GM21447 (cell line): ENCODE measurements at regions not wholly inside any gene's neighbourhood (a gene's known extent, or its start where the extent isn't known, plus 50 kb on each side); places are given as distances from the start of the nearest gene placed in this dataset.

Experiments used
- ATAC-seq: cut with Tn5 transposase; IDR thresholded peaks from one replicate; pipeline ENCODE4 v1.9.1; 2021; ENCODE audit not compliant: unreplicated experiment

- ATAC-seq: no peak
Observed at GRCh38 chr10:44674536-44675386, 236.4 kb upstream of the TMEM72 start.

GRCh38 chr10:44675387-44675874 is 235.7 kb upstream of the TMEM72 start:
- no peak for ATAC-seq

GRCh38 chr10:44680764-44681163 is 230.4 kb upstream of the TMEM72 start:
- ATAC-seq: no peak

- ATAC-seq: no peak
Observed at GRCh38 chr10:44682507-44682906, 228.6 kb upstream of the TMEM72 start.

GRCh38 chr10:44684661-44685060 is 226.5 kb upstream of the TMEM72 start:
- no peak for ATAC-seq

GRCh38 chr10:44685220-44685619 is 225.9 kb upstream of the TMEM72 start:
- ATAC-seq: no peak

- no peak for ATAC-seq
Observed at GRCh38 chr10:44685747-44686146, 225.4 kb upstream of the TMEM72 start.

- ATAC-seq: no peak
Observed at GRCh38 chr10:44689368-44689767, 221.8 kb upstream of the TMEM72 start.

- ATAC-seq: no peak
Observed at GRCh38 chr10:44696496-44696895, 214.6 kb upstream of the TMEM72 start.

- no peak for ATAC-seq
Observed at GRCh38 chr10:44697116-44697515, 214.0 kb upstream of the TMEM72 start.

GRCh38 chr10:44702531-44702930 is 208.6 kb upstream of the TMEM72 start:
- no peak for ATAC-seq

- no peak for ATAC-seq
Observed at GRCh38 chr10:44703241-44704155, 207.6 kb upstream of the TMEM72 start.

GRCh38 chr10:44704616-44705015 is 206.5 kb upstream of the TMEM72 start:
- ATAC-seq: no peak

- no peak for ATAC-seq
Observed at GRCh38 chr10:44706745-44707144, 204.4 kb upstream of the TMEM72 start.

GRCh38 chr10:44713307-44713706 is 197.8 kb upstream of the TMEM72 start:
- no peak for ATAC-seq

- no peak for ATAC-seq
Observed at GRCh38 chr10:44714451-44714850, 196.7 kb upstream of the TMEM72 start.

GRCh38 chr10:44715136-44715535 is 196.0 kb upstream of the TMEM72 start:
- no peak for ATAC-seq

- ATAC-seq: no peak
Observed at GRCh38 chr10:44716470-44717015, 194.6 kb upstream of the TMEM72 start.

GRCh38 chr10:44723082-44723481 is 188.1 kb upstream of the TMEM72 start:
- peak; percentile 38 for ATAC-seq

GRCh38 chr10:44723619-44724325 is 187.4 kb upstream of the TMEM72 start:
- ATAC-seq: no peak
